ENCODE measurements at regions not wholly inside any gene's neighbourhood (a gene's known extent, or its start where the extent isn't known, plus 50 kb on each side); places are given as distances from the start of the nearest gene placed in this dataset.

DNA sequence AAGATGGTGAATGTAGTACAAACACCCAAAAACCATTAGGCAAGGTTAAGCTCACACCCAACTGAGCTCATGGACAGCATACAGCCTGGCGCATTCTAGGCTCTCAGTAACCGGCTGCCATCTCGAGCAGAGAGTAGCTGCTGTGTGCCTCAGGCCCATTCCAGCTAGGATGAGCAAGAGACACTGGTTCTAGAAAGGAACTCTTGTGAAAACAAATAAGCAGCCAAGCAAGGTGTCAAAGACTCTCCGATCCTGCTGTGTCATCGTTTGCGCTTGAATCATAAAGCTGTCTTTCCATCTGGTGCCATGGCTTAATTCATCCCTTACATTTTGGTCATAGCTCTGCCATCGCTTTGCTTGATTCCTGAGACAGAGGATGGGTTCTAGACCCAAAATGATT lies 135.4 kb upstream of the MSX2 start:
- no TSS peak for BruUV-seq (replicated peaks)
- CTCF ChIA-PET, result no interaction called here
- Histone ChIP-seq H3K36me3 (ENCODE audit: control insufficient read depth, insufficient read depth, low read length) (no peaks in the 10 kb centered on the region), H3K4me1 (ENCODE audit: control insufficient read depth, insufficient read depth, low read length) (no peaks in the 10 kb centered on the region), H3K4me3 (ENCODE audit: low read depth in 2 of 2, low read length in 2 of 2) (no peak overlapping the region), H3K27ac (ENCODE audit: low read length) (no peak overlapping the region), H3K27me3 (ENCODE audit: control insufficient read depth, insufficient read depth, low read length) (no peaks in the 10 kb centered on the region), H3K9me3 (ENCODE audit: control insufficient read depth, insufficient read depth, low read depth, low read length) (no peaks in the 10 kb centered on the region)
- TF ChIP-seq, protein P1, sequence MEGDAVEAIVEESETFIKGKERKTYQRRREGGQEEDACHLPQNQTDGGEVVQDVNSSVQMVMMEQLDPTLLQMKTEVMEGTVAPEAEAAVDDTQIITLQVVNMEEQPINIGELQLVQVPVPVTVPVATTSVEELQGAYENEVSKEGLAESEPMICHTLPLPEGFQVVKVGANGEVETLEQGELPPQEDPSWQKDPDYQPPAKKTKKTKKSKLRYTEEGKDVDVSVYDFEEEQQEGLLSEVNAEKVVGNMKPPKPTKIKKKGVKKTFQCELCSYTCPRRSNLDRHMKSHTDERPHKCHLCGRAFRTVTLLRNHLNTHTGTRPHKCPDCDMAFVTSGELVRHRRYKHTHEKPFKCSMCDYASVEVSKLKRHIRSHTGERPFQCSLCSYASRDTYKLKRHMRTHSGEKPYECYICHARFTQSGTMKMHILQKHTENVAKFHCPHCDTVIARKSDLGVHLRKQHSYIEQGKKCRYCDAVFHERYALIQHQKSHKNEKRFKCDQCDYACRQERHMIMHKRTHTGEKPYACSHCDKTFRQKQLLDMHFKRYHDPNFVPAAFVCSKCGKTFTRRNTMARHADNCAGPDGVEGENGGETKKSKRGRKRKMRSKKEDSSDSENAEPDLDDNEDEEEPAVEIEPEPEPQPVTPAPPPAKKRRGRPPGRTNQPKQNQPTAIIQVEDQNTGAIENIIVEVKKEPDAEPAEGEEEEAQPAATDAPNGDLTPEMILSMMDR (IDR thresholded peaks at IDR 0.05), result no peak
- intact Hi-C loops (cut with micrococcal nuclease; ENCODE audit: unreplicated experiment), result loop anchor here (10.0 kb wide), 1 partner anchor 136 kb away; the partner anchor contains the start of gene MSX2
- in situ Hi-C loops (cut with HindIII; ENCODE audit: low pct_unique_long_range_greater_than_20kb, low sequenced_read_pairs), result no loop called here
- POLR2A ChIA-PET, result interaction anchor here (0.7 kb wide), 1 partner anchor 54 kb away, joined by 8 read pairs; no protein-coding TSS in a partner anchor
- ATAC-seq, result no peak
- DNase-seq (ENCODE audit: low read depth, low spot score), result no peak

DNA sequence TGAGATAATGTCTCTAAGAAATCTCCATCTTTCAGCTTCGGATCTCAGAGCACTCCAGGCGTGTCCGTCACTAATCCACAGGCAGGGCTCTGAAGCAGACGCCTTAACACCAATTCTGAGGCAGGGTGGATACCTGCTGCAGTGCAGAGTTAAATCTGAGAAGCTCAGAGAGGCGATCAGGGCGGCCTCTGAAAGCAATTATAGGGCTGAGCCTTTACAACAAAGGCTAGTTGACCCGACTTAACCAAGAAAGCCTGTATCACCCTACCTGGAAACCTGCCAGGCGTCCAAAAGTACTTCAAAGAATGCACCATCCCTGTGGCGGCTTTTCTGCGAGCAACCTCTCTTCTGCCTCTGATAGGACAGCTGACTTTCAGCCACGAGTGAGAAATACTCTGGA lies 134.8 kb upstream of the MSX2 start:
- no peaks in the 10 kb centered on the region for H3K27me3 ChIP-seq (ENCODE audit: control insufficient read depth, insufficient read depth, low read length)
- no peaks in the 10 kb centered on the region for H3K36me3 ChIP-seq (ENCODE audit: control insufficient read depth, insufficient read depth, low read length)
- intact Hi-C loops (cut with micrococcal nuclease; ENCODE audit: unreplicated experiment) (loop anchor here (10.0 kb wide), 1 partner anchor 135 kb away; the partner anchor contains the start of gene MSX2), in situ Hi-C loops (cut with HindIII; ENCODE audit: low pct_unique_long_range_greater_than_20kb, low sequenced_read_pairs) (no loop called here)
- TF ChIP-seq, protein P2, sequence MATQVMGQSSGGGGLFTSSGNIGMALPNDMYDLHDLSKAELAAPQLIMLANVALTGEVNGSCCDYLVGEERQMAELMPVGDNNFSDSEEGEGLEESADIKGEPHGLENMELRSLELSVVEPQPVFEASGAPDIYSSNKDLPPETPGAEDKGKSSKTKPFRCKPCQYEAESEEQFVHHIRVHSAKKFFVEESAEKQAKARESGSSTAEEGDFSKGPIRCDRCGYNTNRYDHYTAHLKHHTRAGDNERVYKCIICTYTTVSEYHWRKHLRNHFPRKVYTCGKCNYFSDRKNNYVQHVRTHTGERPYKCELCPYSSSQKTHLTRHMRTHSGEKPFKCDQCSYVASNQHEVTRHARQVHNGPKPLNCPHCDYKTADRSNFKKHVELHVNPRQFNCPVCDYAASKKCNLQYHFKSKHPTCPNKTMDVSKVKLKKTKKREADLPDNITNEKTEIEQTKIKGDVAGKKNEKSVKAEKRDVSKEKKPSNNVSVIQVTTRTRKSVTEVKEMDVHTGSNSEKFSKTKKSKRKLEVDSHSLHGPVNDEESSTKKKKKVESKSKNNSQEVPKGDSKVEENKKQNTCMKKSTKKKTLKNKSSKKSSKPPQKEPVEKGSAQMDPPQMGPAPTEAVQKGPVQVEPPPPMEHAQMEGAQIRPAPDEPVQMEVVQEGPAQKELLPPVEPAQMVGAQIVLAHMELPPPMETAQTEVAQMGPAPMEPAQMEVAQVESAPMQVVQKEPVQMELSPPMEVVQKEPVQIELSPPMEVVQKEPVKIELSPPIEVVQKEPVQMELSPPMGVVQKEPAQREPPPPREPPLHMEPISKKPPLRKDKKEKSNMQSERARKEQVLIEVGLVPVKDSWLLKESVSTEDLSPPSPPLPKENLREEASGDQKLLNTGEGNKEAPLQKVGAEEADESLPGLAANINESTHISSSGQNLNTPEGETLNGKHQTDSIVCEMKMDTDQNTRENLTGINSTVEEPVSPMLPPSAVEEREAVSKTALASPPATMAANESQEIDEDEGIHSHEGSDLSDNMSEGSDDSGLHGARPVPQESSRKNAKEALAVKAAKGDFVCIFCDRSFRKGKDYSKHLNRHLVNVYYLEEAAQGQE (IDR thresholded peaks at IDR 0.05; ENCODE audit: insufficient read depth in 1 of 2, low read depth in 2 of 2, low read length in 1 of 2), result no peak
- TF ChIP-seq, protein P1 (IDR thresholded peaks at IDR 0.05), result no peak
- TF ChIP-seq SIN3A (IDR thresholded peaks at IDR 0.05; ENCODE audit: borderline replicate concordance, insufficient read depth, low read depth, low read length) (no peak), TCF7L2 (IDR thresholded peaks at IDR 0.05; ENCODE audit: low read depth, low read length) (no peak), POLR2AphosphoS5 (IDR thresholded peaks at IDR 0.05; ENCODE audit: low read depth, low read length) (no peak)
- H3K27ac ChIP-seq (ENCODE audit: low read length), result no peak overlapping the region
- BruUV-seq (replicated peaks), result no TSS peak
- H3K4me3 ChIP-seq (ENCODE audit: low read depth in 2 of 2, low read length in 2 of 2), result no peak overlapping the region
- CTCF ChIA-PET, result no interaction called here
- no peak for DNase-seq (ENCODE audit: low read depth, low spot score)
- H3K9me3 ChIP-seq (ENCODE audit: control insufficient read depth, insufficient read depth, low read depth, low read length), result no peaks in the 10 kb centered on the region
- H3K4me1 ChIP-seq (ENCODE audit: control insufficient read depth, insufficient read depth, low read length), result no peaks in the 10 kb centered on the region
- no peak; the same call in 1 of the 2 replicates for ATAC-seq
- POLR2A ChIA-PET, result no interaction called here

DNA sequence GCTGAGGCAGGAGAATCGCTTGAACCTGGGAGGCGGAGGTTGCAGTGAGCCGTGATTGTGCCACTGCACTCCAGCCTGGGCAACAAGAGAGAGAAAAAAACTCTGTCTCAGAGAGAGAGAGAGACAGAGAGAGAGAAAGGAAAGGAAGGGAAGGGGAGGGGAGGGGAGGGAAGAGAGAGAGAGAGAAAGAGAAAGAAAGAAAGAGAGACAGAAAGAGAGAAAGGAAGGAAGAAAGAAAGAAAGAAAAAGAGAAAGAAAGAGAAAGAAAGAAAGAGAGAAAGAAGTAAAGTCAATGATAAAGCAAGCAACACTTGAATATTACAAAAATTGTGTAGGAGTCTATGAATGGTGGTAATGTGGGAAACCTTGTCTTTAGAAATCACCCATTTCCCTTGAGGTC lies 133.6 kb upstream of the MSX2 start:
- ATAC-seq (no peak), DNase-seq (ENCODE audit: low read depth, low spot score) (no peak)
- intact Hi-C loops (cut with micrococcal nuclease; ENCODE audit: unreplicated experiment) (no loop called here), in situ Hi-C loops (cut with HindIII; ENCODE audit: low pct_unique_long_range_greater_than_20kb, low sequenced_read_pairs) (no loop called here)
- POLR2A ChIA-PET, result no interaction called here
- Histone ChIP-seq H3K4me1 (ENCODE audit: control insufficient read depth, insufficient read depth, low read length) (no peaks in the 10 kb centered on the region), H3K4me3 (ENCODE audit: low read depth in 2 of 2, low read length in 2 of 2) (no peak overlapping the region), H3K27ac (ENCODE audit: low read length) (no peak overlapping the region), H3K27me3 (ENCODE audit: control insufficient read depth, insufficient read depth, low read length) (no peaks in the 10 kb centered on the region), H3K36me3 (ENCODE audit: control insufficient read depth, insufficient read depth, low read length) (no peaks in the 10 kb centered on the region), H3K9me3 (ENCODE audit: control insufficient read depth, insufficient read depth, low read depth, low read length) (no peaks in the 10 kb centered on the region)
- CTCF ChIA-PET, result no interaction called here
- TF ChIP-seq POLR2AphosphoS5 (IDR thresholded peaks at IDR 0.05; ENCODE audit: low read depth, low read length) (no peak), TCF7L2 (IDR thresholded peaks at IDR 0.05; ENCODE audit: low read depth, low read length) (no peak)
- TF ChIP-seq, protein P1 (IDR thresholded peaks at IDR 0.05), result no peak
- no TSS peak for BruUV-seq (replicated peaks)

Data from Panc1 (cell line).